ENCODE measurements at regions not wholly inside any gene's neighbourhood (a gene's known extent, or its start where the extent isn't known, plus 50 kb on each side); places are given as distances from the start of the nearest gene placed in this dataset.

- no peak for DNase-seq (ENCODE audit: low spot score)
Observed at GRCh38 chr2:128769457-128770142, 450.9 kb upstream of the HS6ST1 start.

GRCh38 chr2:128770143-128771085 is 451.7 kb upstream of the HS6ST1 start:
- Histone ChIP-seq H3K4me1 (replicated peaks) (no peaks in the 10 kb centered on the region), H3K36me3 (no peaks in the 10 kb centered on the region), H3K27ac (no peak overlapping the region), H3K9me3 (no peaks in the 10 kb centered on the region), H3K4me3 (no peak overlapping the region), H3K27me3 (replicated peaks; ENCODE audit: insufficient read depth) (no peaks in the 10 kb centered on the region)
- intact Hi-C loops (cut with DNase I): no loop called here
- no peak for DNase-seq (ENCODE audit: low spot score)
- 94% methylated on average over 18 of the region's 18 CpGs for WGBS
- TF ChIP-seq POLR2AphosphoS5 (IDR thresholded peaks at IDR 0.05): no peak
- no peak for TF ChIP-seq CTCF (IDR thresholded peaks at IDR 0.05)
- no peak for TF ChIP-seq POLR2A (IDR thresholded peaks at IDR 0.05)

More at GRCh38 chr2:128769457-128770142, 450.9 kb upstream of the HS6ST1 start:
- Histone ChIP-seq H3K27me3 (replicated peaks; ENCODE audit: insufficient read depth) (no peaks in the 10 kb centered on the region), H3K4me3 (no peak overlapping the region), H3K9me3 (no peaks in the 10 kb centered on the region), H3K36me3 (no peaks in the 10 kb centered on the region), H3K4me1 (replicated peaks) (no peaks in the 10 kb centered on the region), H3K27ac (no peak overlapping the region)
- intact Hi-C loops (cut with DNase I): no loop called here
- WGBS: 97% methylated on average over 7 of the region's 7 CpGs
- TF ChIP-seq CTCF (IDR thresholded peaks at IDR 0.05): no peak

GRCh38 chr2:128771401-128771800 is 452.7 kb upstream of the HS6ST1 start:
- H3K27me3 ChIP-seq (replicated peaks; ENCODE audit: insufficient read depth): no peaks in the 10 kb centered on the region
- H3K9me3 ChIP-seq: no peaks in the 10 kb centered on the region
- H3K27ac ChIP-seq: no peak overlapping the region
- no peak for DNase-seq (ENCODE audit: low spot score)
- TF ChIP-seq POLR2A (IDR thresholded peaks at IDR 0.05): no peak
- H3K4me1 ChIP-seq (replicated peaks): no peaks in the 10 kb centered on the region
- intact Hi-C loops (cut with DNase I): no loop called here
- H3K4me3 ChIP-seq: no peak overlapping the region
- no peaks in the 10 kb centered on the region for H3K36me3 ChIP-seq
- WGBS: 87% methylated on average over 2 of the region's 2 CpGs

- DNase-seq (ENCODE audit: low spot score): no peak
- Histone ChIP-seq H3K36me3 (no peaks in the 10 kb centered on the region), H3K9me3 (no peaks in the 10 kb centered on the region), H3K27ac (no peak overlapping the region), H3K4me3 (no peak overlapping the region), H3K27me3 (replicated peaks; ENCODE audit: insufficient read depth) (no peaks in the 10 kb centered on the region), H3K4me1 (replicated peaks) (no peaks in the 10 kb centered on the region)
- TF ChIP-seq CTCF (IDR thresholded peaks at IDR 0.05): no peak
- no peak for TF ChIP-seq POLR2AphosphoS5 (IDR thresholded peaks at IDR 0.05)
- no peak for TF ChIP-seq POLR2A (IDR thresholded peaks at IDR 0.05)
- intact Hi-C loops (cut with DNase I): no loop called here
- 97% methylated on average over 4 of the region's 4 CpGs for WGBS
Observed at GRCh38 chr2:128772671-128773070, 454.0 kb upstream of the HS6ST1 start.

- Histone ChIP-seq H3K9me3 (no peaks in the 10 kb centered on the region), H3K4me1 (replicated peaks) (no peaks in the 10 kb centered on the region), H3K27me3 (replicated peaks; ENCODE audit: insufficient read depth) (no peaks in the 10 kb centered on the region), H3K27ac (no peak overlapping the region), H3K4me3 (no peak overlapping the region), H3K36me3 (no peaks in the 10 kb centered on the region)
- no peak for TF ChIP-seq CTCF (IDR thresholded peaks at IDR 0.05)
- TF ChIP-seq POLR2A (IDR thresholded peaks at IDR 0.05): no peak
- TF ChIP-seq POLR2AphosphoS5 (IDR thresholded peaks at IDR 0.05): no peak
- intact Hi-C loops (cut with DNase I): no loop called here
- no peak for DNase-seq (ENCODE audit: low spot score)
- WGBS: 97% methylated on average over 16 of the region's 16 CpGs
Observed at GRCh38 chr2:128773641-128774319, 455.1 kb upstream of the HS6ST1 start.

All from prostate gland (tissue), 2 donors.